ENCODE measurements at regions not wholly inside any gene's neighbourhood (a gene's known extent, or its start where the extent isn't known, plus 50 kb on each side); places are given as distances from the start of the nearest gene placed in this dataset.

- intact Hi-C loops (cut with micrococcal nuclease; ENCODE audit: unreplicated experiment), result no loop called here
- DNase-seq (ENCODE audit: low read depth, low spot score) (no peak), ATAC-seq (no peak)
- Histone ChIP-seq H3K36me3 (ENCODE audit: control insufficient read depth, insufficient read depth, low read length) (no peaks in the 10 kb centered on the region), H3K9me3 (ENCODE audit: control insufficient read depth, insufficient read depth, low read depth, low read length) (no peaks in the 10 kb centered on the region), H3K4me3 (ENCODE audit: low read depth in 2 of 2, low read length in 2 of 2) (no peak overlapping the region), H3K4me1 (ENCODE audit: control insufficient read depth, insufficient read depth, low read length) (no peaks in the 10 kb centered on the region), H3K27ac (ENCODE audit: low read length) (no peak overlapping the region), H3K27me3 (ENCODE audit: control insufficient read depth, insufficient read depth, low read length) (no peaks in the 10 kb centered on the region)
- in situ Hi-C loops (cut with HindIII; ENCODE audit: low pct_unique_long_range_greater_than_20kb, low sequenced_read_pairs), result no loop called here
- CTCF ChIA-PET, result no interaction called here
- BruUV-seq (replicated peaks), result no TSS peak
- POLR2A ChIA-PET, result no interaction called here
- no peak for TF ChIP-seq SIN3A (IDR thresholded peaks at IDR 0.05; ENCODE audit: borderline replicate concordance, insufficient read depth, low read depth, low read length)
- TF ChIP-seq POLR2AphosphoS5 (IDR thresholded peaks at IDR 0.05; ENCODE audit: low read depth, low read length), result no peak
- TF ChIP-seq TCF7L2 (IDR thresholded peaks at IDR 0.05; ENCODE audit: low read depth, low read length), result no peak
- no peak for TF ChIP-seq REST (IDR thresholded peaks at IDR 0.05; ENCODE audit: insufficient read depth in 1 of 2, low read depth in 2 of 2, low read length in 1 of 2)
- TF ChIP-seq CTCF (IDR thresholded peaks at IDR 0.05), result no peak
Measured at GRCh38 chr13:73860501-73860900, 273.7 kb downstream of the KLF12 start.

- Histone ChIP-seq H3K4me1 (ENCODE audit: control insufficient read depth, insufficient read depth, low read length) (no peaks in the 10 kb centered on the region), H3K9me3 (ENCODE audit: control insufficient read depth, insufficient read depth, low read depth, low read length) (no peaks in the 10 kb centered on the region), H3K4me3 (ENCODE audit: low read depth in 2 of 2, low read length in 2 of 2) (no peak overlapping the region), H3K36me3 (ENCODE audit: control insufficient read depth, insufficient read depth, low read length) (no peaks in the 10 kb centered on the region), H3K27ac (ENCODE audit: low read length) (no peak overlapping the region), H3K27me3 (ENCODE audit: control insufficient read depth, insufficient read depth, low read length) (no peaks in the 10 kb centered on the region)
- no peak for DNase-seq (ENCODE audit: low read depth, low spot score)
- ChIA-PET CTCF (no interaction called here), POLR2A (no interaction called here)
- no peak for TF ChIP-seq POLR2AphosphoS5 (IDR thresholded peaks at IDR 0.05; ENCODE audit: low read depth, low read length)
- TF ChIP-seq SIN3A (IDR thresholded peaks at IDR 0.05; ENCODE audit: borderline replicate concordance, insufficient read depth, low read depth, low read length), result no peak
- no peak for TF ChIP-seq TCF7L2 (IDR thresholded peaks at IDR 0.05; ENCODE audit: low read depth, low read length)
- no peak for TF ChIP-seq CTCF (IDR thresholded peaks at IDR 0.05)
- TF ChIP-seq REST (IDR thresholded peaks at IDR 0.05; ENCODE audit: insufficient read depth in 1 of 2, low read depth in 2 of 2, low read length in 1 of 2), result no peak
- intact Hi-C loops (cut with micrococcal nuclease; ENCODE audit: unreplicated experiment), result no loop called here
- in situ Hi-C loops (cut with HindIII; ENCODE audit: low pct_unique_long_range_greater_than_20kb, low sequenced_read_pairs), result no loop called here
- no peak for ATAC-seq
- BruUV-seq (replicated peaks), result no TSS peak
Measured at GRCh38 chr13:73859841-73860240, 274.4 kb downstream of the KLF12 start.
